SU-DHL-6 (cell line): ENCODE measurements at regions not wholly inside any gene's neighbourhood (a gene's known extent, or its start where the extent isn't known, plus 50 kb on each side); places are given as distances from the start of the nearest gene placed in this dataset.

Experiments used
- H2AFZ ChIP-seq: fragments of 200-600 bp; sonication (generic); 2 replicates; pipeline ENCODE4 v1.6.1; 2014; ENCODE audit warnings: low read depth, mild to moderate bottlenecking, moderate library complexity, mixed read lengths, antibody characterized with exemption, low read length; ENCODE audit not compliant: severe bottlenecking
- H3F3A ChIP-seq: fragments of 200-600 bp; shearing (Covaris generic); 2 replicates; pipeline ENCODE4 v1.6.0; 2016; ENCODE audit warnings: antibody characterized with exemption, mild to moderate bottlenecking; ENCODE audit not compliant: insufficient read depth
- H3K27ac ChIP-seq: fragments of 200-600 bp; sonication (generic); 2 replicates; pipeline ENCODE4 v1.5.1; 2016; ENCODE audit warnings: low read depth, mild to moderate bottlenecking, low read length, moderate library complexity, mixed read lengths
- H3K27me3 ChIP-seq: fragments of 200-600 bp; sonication (generic), shearing (Covaris generic); 2 replicates; pipeline ENCODE4 v1.6.0; 2014; ENCODE audit warnings: mild to moderate bottlenecking, low read length
- H3K36me3 ChIP-seq: fragments of 200-600 bp; sonication (generic); 2 replicates; pipeline ENCODE4 v1.6.1; 2014; ENCODE audit warnings: mild to moderate bottlenecking, low read length, mixed read lengths
- H3K4me2 ChIP-seq: fragments of 300-600, 200-600 bp; shearing (Covaris generic), sonication (generic); 2 replicates; pipeline ENCODE4 v1.6.0; 2014; ENCODE audit warnings: low read length, low read depth, mild to moderate bottlenecking; ENCODE audit not compliant: poor library complexity, severe bottlenecking
- H3K4me3 ChIP-seq: fragments of 200-600 bp; sonication (generic); 2 replicates; pipeline ENCODE4 v1.5.1; 2014; ENCODE audit warnings: antibody characterized with exemption, low read length, mild to moderate bottlenecking, mixed read lengths; ENCODE audit not compliant: insufficient read depth, poor library complexity, severe bottlenecking
- H3K79me2 ChIP-seq: fragments of 200-600 bp; sonication (generic); 2 replicates; pipeline ENCODE4 v1.6.1; 2014; ENCODE audit warnings: mild to moderate bottlenecking, low read length, moderate library complexity; ENCODE audit not compliant: insufficient read depth
- H3K9ac ChIP-seq: fragments of 200-600 bp; sonication (generic); 2 replicates; pipeline ENCODE4 v1.7.0; 2014; ENCODE audit warnings: mild to moderate bottlenecking, low read length
- H3K9me2 ChIP-seq: fragments of 200-600 bp; sonication (generic); replicated peaks from 2 replicates; pipeline ENCODE4 v1.6.1; 2014; ENCODE audit warnings: low read length; ENCODE audit not compliant: insufficient read depth
- H3K9me3 ChIP-seq: fragments of 200-600 bp; sonication (generic); 2 replicates; pipeline ENCODE4 v1.6.1; 2014; ENCODE audit warnings: low read length, mixed read lengths; ENCODE audit not compliant: insufficient read depth
- H4K20me1 ChIP-seq: fragments of 200-600 bp; sonication (generic); 2 replicates; pipeline ENCODE4 v1.6.1; 2014; ENCODE audit warnings: low read depth, mild to moderate bottlenecking, antibody characterized with exemption, low read length, moderate library complexity, mixed read lengths
- EZH2phosphoT487 ChIP-seq: fragments of 200-600 bp; sonication (generic), shearing (Covaris generic); conservative IDR thresholded peaks from 2 replicates; pipeline ENCODE4 v1.6.1; 2018; ENCODE audit warnings: mild to moderate bottlenecking, antibody characterized with exemption, low read length, moderate library complexity, mixed read lengths
- TF ChIP-seq, protein P1 (sequence below): fragments of 200-600 bp; sonication (generic); IDR thresholded peaks from one replicate; pipeline ENCODE4 v1.5.1; 2017; ENCODE audit warnings: antibody characterized with exemption, mild to moderate bottlenecking, low read length, moderate library complexity; ENCODE audit not compliant: insufficient read depth, poor library complexity, severe bottlenecking

DNA sequence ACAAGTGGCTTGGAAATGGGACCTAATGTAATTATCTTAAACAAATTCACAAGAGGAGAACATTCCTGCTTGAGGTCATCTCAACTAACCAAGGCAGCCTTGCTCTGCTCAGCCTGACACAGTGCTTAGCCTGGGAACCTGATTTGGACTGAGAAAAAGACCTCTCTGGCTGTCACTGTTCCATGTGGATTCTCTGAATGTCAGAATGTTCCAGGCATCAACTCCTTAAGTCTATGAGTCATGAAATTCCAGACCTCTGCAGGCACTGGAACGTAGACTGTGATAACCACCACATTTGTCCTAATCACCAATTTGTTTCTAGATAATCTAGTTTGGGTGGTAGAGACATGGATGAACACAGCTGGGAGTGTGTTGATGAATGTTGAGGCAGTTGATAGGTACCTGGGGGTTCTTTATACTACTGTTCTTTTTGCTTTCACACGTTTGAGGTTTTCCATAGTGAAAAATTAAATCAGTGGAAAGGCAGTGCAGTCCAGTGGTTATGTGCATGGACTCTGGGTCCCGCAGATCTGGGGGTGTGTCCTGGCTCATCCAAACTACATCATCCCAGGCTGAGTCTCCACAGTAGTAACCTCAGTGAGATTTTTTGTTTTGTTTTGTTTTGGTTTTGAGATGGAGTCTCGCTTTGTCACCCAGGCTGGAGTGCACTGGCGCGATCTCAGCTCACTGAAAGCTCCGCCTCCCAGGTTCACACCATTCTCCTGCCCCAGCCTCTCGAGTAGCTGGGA is 269.6 kb downstream of the MN1 start:
- Histone ChIP-seq H3K9me3 (no peaks in the 10 kb centered on the region), H3K4me3 (no peak overlapping the region), H3K27ac (no peak overlapping the region), H4K20me1 (no peaks in the 10 kb centered on the region), H3K9ac (no peak overlapping the region), H3K4me2 (no peak overlapping the region), H2AFZ (no peak overlapping the region), H3K9me2 (no peaks in the 10 kb centered on the region), H3K79me2 (no peaks in the 10 kb centered on the region), H3K27me3 (no peaks in the 10 kb centered on the region), H3K36me3 (no peaks in the 10 kb centered on the region), H3F3A (no peaks in the 10 kb centered on the region)
- TF ChIP-seq, protein P1, sequence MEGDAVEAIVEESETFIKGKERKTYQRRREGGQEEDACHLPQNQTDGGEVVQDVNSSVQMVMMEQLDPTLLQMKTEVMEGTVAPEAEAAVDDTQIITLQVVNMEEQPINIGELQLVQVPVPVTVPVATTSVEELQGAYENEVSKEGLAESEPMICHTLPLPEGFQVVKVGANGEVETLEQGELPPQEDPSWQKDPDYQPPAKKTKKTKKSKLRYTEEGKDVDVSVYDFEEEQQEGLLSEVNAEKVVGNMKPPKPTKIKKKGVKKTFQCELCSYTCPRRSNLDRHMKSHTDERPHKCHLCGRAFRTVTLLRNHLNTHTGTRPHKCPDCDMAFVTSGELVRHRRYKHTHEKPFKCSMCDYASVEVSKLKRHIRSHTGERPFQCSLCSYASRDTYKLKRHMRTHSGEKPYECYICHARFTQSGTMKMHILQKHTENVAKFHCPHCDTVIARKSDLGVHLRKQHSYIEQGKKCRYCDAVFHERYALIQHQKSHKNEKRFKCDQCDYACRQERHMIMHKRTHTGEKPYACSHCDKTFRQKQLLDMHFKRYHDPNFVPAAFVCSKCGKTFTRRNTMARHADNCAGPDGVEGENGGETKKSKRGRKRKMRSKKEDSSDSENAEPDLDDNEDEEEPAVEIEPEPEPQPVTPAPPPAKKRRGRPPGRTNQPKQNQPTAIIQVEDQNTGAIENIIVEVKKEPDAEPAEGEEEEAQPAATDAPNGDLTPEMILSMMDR: no peak
- no peak for TF ChIP-seq EZH2phosphoT487

DNA sequence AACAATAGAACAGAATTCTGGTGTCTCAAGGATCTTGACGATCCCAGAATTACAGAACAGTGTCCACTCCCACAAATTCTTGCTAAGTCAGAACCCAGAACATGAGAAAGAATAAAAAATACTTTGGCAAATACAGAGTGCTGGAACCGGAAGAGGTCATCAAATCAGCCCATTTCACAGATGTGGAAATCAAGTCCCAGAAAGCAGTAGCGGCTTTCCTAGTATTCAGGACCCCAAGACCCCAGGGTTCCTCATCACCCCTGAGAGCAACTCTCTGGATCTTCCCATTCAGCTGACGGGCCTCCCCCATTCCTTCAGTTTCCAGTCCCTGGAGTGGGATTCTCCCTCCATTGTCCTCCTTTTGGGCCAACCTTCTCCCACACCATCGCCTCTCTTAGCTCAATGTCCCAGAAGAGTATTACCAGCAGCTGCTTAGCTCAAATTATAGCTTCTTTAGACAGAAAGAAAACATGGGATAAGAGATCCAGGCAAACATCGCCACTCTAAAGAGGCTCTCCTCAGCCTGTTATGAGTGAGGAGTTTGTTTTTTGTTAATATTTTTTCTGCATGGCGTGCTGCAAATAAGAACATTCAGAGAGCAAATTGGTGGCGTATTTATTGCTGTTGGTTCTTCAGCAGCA is 268.3 kb downstream of the MN1 start:
- Histone ChIP-seq H3F3A (no peaks in the 10 kb centered on the region), H3K9ac (no peak overlapping the region), H2AFZ (no peak overlapping the region), H3K9me3 (no peaks in the 10 kb centered on the region), H3K27me3 (no peaks in the 10 kb centered on the region), H3K79me2 (no peaks in the 10 kb centered on the region), H3K27ac (no peak overlapping the region), H3K36me3 (no peaks in the 10 kb centered on the region), H3K4me2 (no peak overlapping the region), H4K20me1 (no peaks in the 10 kb centered on the region), H3K4me3 (no peak overlapping the region), H3K9me2 (no peaks in the 10 kb centered on the region)
- TF ChIP-seq, protein P1: no peak
- no peak for TF ChIP-seq EZH2phosphoT487

DNA sequence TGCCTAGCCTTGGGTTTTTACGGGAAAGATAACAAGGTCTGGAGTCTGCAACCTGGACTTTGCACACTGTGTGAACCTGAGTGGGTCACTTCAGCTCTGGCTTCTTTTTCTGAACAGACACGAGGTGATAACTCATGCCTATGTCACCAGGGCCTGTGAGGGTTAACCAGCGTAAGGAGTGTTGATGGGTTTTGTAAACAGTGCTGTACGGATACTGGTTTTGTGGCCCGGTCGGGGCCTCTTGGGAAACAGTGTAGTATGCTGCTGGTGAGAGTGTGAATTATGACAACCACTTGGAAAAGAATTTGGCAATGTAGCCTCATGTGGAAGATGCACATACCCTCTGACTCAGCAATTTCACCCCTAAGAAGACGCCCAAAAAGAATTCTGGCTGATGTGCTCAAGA is 266.8 kb downstream of the MN1 start:
- Histone ChIP-seq H3K36me3 (no peaks in the 10 kb centered on the region), H3K4me2 (no peak overlapping the region), H3K27me3 (no peaks in the 10 kb centered on the region), H3K9me3 (no peaks in the 10 kb centered on the region), H3K9ac (no peak overlapping the region), H3F3A (no peaks in the 10 kb centered on the region), H4K20me1 (no peaks in the 10 kb centered on the region), H3K79me2 (no peaks in the 10 kb centered on the region), H2AFZ (no peak overlapping the region), H3K27ac (no peak overlapping the region), H3K9me2 (no peaks in the 10 kb centered on the region), H3K4me3 (no peak overlapping the region)
- no peak for TF ChIP-seq EZH2phosphoT487
- TF ChIP-seq, protein P1: no peak
